ENCODE measurements at regions not wholly inside any gene's neighbourhood (a gene's known extent, or its start where the extent isn't known, plus 50 kb on each side); places are given as distances from the start of the nearest gene placed in this dataset.

GRCh38 chr18:5771343-5771742 is 124.0 kb downstream of the TMEM200C start:
- Histone ChIP-seq H3K4me3 (no peak overlapping the region), H3K4me1 (ENCODE audit: insufficient read depth) (peaks cover 4% of the 10 kb centered on the region), H3K9me3 (no peaks in the 10 kb centered on the region), H3K27ac (no peak overlapping the region), H3K27me3 (no peaks in the 10 kb centered on the region), H3K36me3 (no peaks in the 10 kb centered on the region)
- no peak for TF ChIP-seq POLR2A (IDR thresholded peaks at IDR 0.05)
- 58 to 86% (median 71%) methylated on average over 5 of the region's 5 CpGs for WGBS, 3 donors
- intact Hi-C loops (cut with DNase I) = no loop called here
- DNase-seq = no peak

GRCh38 chr18:5770176-5770575 is 125.1 kb downstream of the TMEM200C start:
- intact Hi-C loops (cut with DNase I) = no loop called here
- no peak overlapping the region for H3K4me3 ChIP-seq
- TF ChIP-seq POLR2A (IDR thresholded peaks at IDR 0.05) = no peak
- TF ChIP-seq EP300 (IDR thresholded peaks at IDR 0.05) = no peak
- no peak for TF ChIP-seq CTCF (IDR thresholded peaks at IDR 0.05)

GRCh38 chr18:5768454-5768853 is 126.9 kb downstream of the TMEM200C start:
- Histone ChIP-seq H3K4me3 (no peak overlapping the region), H3K27ac (no peak overlapping the region), H3K9me3 (no peaks in the 10 kb centered on the region), H3K27me3 (no peaks in the 10 kb centered on the region), H3K36me3 (no peaks in the 10 kb centered on the region), H3K4me1 (ENCODE audit: insufficient read depth) (peaks cover 4% of the 10 kb centered on the region)
- TF ChIP-seq EP300 (IDR thresholded peaks at IDR 0.05) (no peak), CTCF (IDR thresholded peaks at IDR 0.05) (no peak), POLR2A (IDR thresholded peaks at IDR 0.05) (no peak)
- 67 to 80% (median 78%) methylated on average over 6 of the region's 6 CpGs for WGBS, 3 donors
- no peak for DNase-seq
- intact Hi-C loops (cut with DNase I) = no loop called here

More at GRCh38 chr18:5770176-5770575, 125.1 kb downstream of the TMEM200C start:
- Histone ChIP-seq H3K27ac (no peak overlapping the region), H3K27me3 (no peaks in the 10 kb centered on the region), H3K9me3 (no peaks in the 10 kb centered on the region), H3K36me3 (no peaks in the 10 kb centered on the region), H3K4me1 (ENCODE audit: insufficient read depth) (peaks cover 4% of the 10 kb centered on the region)
- 48 to 57% (median 49%) methylated on average over 4 of the region's 4 CpGs for WGBS, 3 donors
- no peak for DNase-seq

GRCh38 chr18:5759194-5759593 is 136.1 kb downstream of the TMEM200C start:
- Histone ChIP-seq H3K4me1 (ENCODE audit: insufficient read depth) (no peaks in the 10 kb centered on the region), H3K27me3 (no peaks in the 10 kb centered on the region), H3K36me3 (no peaks in the 10 kb centered on the region), H3K4me3 (no peak overlapping the region), H3K27ac (no peak overlapping the region), H3K9me3 (no peaks in the 10 kb centered on the region)
- TF ChIP-seq EP300 (IDR thresholded peaks at IDR 0.05) (no peak), POLR2A (IDR thresholded peaks at IDR 0.05) (no peak), CTCF (IDR thresholded peaks at IDR 0.05) (no peak)
- 18 to 23% (median 21%) methylated on average over 4 of the region's 4 CpGs for WGBS, 3 donors
- no peak for DNase-seq
- intact Hi-C loops (cut with DNase I) = no loop called here

GRCh38 chr18:5756823-5757222 is 138.5 kb downstream of the TMEM200C start:
- WGBS, 3 donors = 74 to 93% (median 93%) methylated on average over 6 of the region's 6 CpGs
- no peak for DNase-seq
- TF ChIP-seq EP300 (IDR thresholded peaks at IDR 0.05) (no peak), POLR2A (IDR thresholded peaks at IDR 0.05) (no peak), CTCF (IDR thresholded peaks at IDR 0.05) (no peak)

More at GRCh38 chr18:5756823-5757222, 138.5 kb downstream of the TMEM200C start:
- intact Hi-C loops (cut with DNase I) = no loop called here
- H3K4me1 ChIP-seq (ENCODE audit: insufficient read depth) = no peaks in the 10 kb centered on the region
- H3K36me3 ChIP-seq = no peaks in the 10 kb centered on the region
- H3K4me3 ChIP-seq = no peak overlapping the region
- no peaks in the 10 kb centered on the region for H3K9me3 ChIP-seq
- no peaks in the 10 kb centered on the region for H3K27me3 ChIP-seq
- no peak overlapping the region for H3K27ac ChIP-seq

All from ovary (tissue), 7 donors.